PC-9 (cell line): ENCODE measurements at regions not wholly inside any gene's neighbourhood (a gene's known extent, or its start where the extent isn't known, plus 50 kb on each side); places are given as distances from the start of the nearest gene placed in this dataset.

ENCODE experiments used
- EZH2 ChIP-seq: fragments of 200-600 bp; sonication (generic); IDR thresholded peaks from 2 replicates; pipeline ENCODE4 v1.8.0; 2017; ENCODE audit warnings: antibody characterized with exemption, low read depth
- TF ChIP-seq, protein P1 (sequence below): fragments of 200-600 bp; sonication (generic); conservative IDR thresholded peaks from 2 replicates; pipeline ENCODE4 v1.6.1; 2017; ENCODE audit warnings: mixed run types, antibody characterized with exemption, mild to moderate bottlenecking, moderate library complexity

DNA sequence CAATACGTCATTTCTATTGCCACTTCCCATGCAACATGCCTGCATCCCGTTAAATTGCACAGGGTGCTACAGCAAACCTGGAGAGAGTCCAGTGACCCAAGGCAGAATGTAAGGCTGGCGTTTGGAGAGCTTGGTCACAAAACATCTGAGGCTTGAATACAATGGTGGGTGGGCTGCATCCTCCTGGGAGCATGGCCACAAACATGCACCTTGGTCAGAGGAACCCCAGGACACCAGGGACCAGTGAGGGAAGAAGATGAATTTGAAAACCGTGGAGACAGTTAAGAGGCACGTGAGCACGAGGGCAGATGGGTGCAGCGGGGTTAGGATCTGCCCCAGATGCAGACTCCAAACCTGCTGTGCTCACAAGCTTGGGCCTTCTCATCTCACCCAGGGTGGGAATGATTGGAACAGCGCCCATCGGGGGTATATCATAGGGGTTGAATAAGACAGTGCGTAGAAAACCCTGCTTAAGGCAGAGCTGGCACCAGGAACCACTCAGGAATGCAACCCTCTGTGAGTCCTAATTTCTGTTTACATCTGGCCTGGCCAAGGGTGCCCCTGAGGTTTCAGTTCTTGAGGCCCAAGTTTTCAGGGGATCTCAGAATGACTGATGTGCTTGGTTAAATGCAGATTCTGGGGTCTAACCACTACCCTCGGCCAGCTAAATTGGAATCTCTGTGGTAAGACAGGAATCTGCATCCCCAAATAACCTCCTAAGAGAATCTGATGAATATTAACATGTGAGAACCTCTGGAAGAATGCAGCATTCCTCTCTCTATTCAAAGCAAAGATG lies 97.2 kb downstream of the ARL4C start:
- TF ChIP-seq, protein P1, sequence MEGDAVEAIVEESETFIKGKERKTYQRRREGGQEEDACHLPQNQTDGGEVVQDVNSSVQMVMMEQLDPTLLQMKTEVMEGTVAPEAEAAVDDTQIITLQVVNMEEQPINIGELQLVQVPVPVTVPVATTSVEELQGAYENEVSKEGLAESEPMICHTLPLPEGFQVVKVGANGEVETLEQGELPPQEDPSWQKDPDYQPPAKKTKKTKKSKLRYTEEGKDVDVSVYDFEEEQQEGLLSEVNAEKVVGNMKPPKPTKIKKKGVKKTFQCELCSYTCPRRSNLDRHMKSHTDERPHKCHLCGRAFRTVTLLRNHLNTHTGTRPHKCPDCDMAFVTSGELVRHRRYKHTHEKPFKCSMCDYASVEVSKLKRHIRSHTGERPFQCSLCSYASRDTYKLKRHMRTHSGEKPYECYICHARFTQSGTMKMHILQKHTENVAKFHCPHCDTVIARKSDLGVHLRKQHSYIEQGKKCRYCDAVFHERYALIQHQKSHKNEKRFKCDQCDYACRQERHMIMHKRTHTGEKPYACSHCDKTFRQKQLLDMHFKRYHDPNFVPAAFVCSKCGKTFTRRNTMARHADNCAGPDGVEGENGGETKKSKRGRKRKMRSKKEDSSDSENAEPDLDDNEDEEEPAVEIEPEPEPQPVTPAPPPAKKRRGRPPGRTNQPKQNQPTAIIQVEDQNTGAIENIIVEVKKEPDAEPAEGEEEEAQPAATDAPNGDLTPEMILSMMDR = no peak
- TF ChIP-seq EZH2 = no peak
